ENCODE measurements at regions not wholly inside any gene's neighbourhood (a gene's known extent, or its start where the extent isn't known, plus 50 kb on each side); places are given as distances from the start of the nearest gene placed in this dataset.

DNA sequence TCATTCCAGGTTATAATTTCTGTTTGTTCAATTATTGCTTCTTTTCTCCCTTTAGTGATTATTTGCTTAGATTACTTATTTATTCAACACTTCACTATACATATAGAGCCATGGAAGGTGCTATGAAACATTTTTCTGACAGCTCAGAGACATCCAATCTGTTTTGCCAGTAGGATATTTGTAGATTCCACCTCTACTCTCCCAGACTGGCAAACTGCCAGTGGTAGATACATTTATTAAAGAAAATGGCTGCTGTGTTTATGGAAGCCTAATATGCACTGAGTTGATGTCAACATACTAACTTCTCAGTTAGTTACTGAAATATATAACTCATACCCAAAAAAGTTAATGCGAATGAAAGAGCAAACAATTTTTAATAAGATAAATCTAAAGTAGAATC, 348.6 kb downstream of the TRAM1L1 start:
- TF ChIP-seq ZNF23 (tag by site-specific recombination; IDR thresholded peaks at IDR 0.05; ENCODE audit: borderline replicate concordance) (no peak), ZNF580 (tag by site-specific recombination; IDR thresholded peaks at IDR 0.05) (no peak), CTCF (tag by site-specific recombination; IDR thresholded peaks at IDR 0.05) (no peak), ZNF510 (tag by site-specific recombination; IDR thresholded peaks at IDR 0.05; ENCODE audit: insufficient replicate concordance) (no peak), ZFP37 (tag by site-specific recombination; IDR thresholded peaks at IDR 0.05) (no peak), ZNF645 (tag by site-specific recombination; IDR thresholded peaks at IDR 0.05) (no peak), ZNF670 (tag by site-specific recombination; IDR thresholded peaks at IDR 0.05; ENCODE audit: low read depth) (no peak), ZNF830 (tag by site-specific recombination; IDR thresholded peaks at IDR 0.05; ENCODE audit: low read depth) (no peak), ZIC2 (tag by site-specific recombination; IDR thresholded peaks at IDR 0.05) (no peak), ZNF169 (tag by site-specific recombination; IDR thresholded peaks at IDR 0.05) (no peak), ZNF266 (tag by site-specific recombination; IDR thresholded peaks at IDR 0.05; ENCODE audit: low read depth) (no peak), ZNF629 (tag by site-specific recombination; IDR thresholded peaks at IDR 0.05) (no peak), YY1 (tag by site-specific recombination; IDR thresholded peaks at IDR 0.05) (no peak), ZNF747 (tag by site-specific recombination; IDR thresholded peaks at IDR 0.05) (no peak)
